CD4-positive, CD25-positive, alpha-beta regulatory T cell (primary cell): ENCODE measurements at regions not wholly inside any gene's neighbourhood (a gene's known extent, or its start where the extent isn't known, plus 50 kb on each side); places are given as distances from the start of the nearest gene placed in this dataset.
A peak's percentile ranks its signal among the peaks of the same experiment; 100 is the strongest.

Experiments
- ATAC-seq, 2 donors: fragments of 150-1000 bp; cut with Tn5 transposase; one replicate each; pipeline ENCODE4 v1.10.0; 2021; ENCODE audit warnings: low read depth in 2 of 2, moderate number of reproducible peaks in 2 of 2, moderate library complexity in 1 of 2
- DNase-seq, 3 donors: peaks; one replicate each; pipeline versions ENCODE4 v3.0.0 to v3.0.0-alpha.2; 2012 to 2022; ENCODE audit warnings: mixed read lengths in 1 of 3
- H3K27ac ChIP-seq: one replicate; pipeline ENCODE4 v1.7.0; 2013; ENCODE audit warnings: mild to moderate bottlenecking, low read length; ENCODE audit not compliant: insufficient read depth, poor library complexity, severe bottlenecking
- H3K27me3 ChIP-seq: one replicate; pipeline ENCODE4 v1.7.0; 2013; ENCODE audit warnings: low read length; ENCODE audit not compliant: control insufficient read depth, insufficient read depth
- H3K36me3 ChIP-seq: one replicate; pipeline ENCODE4 v1.7.0; 2013; ENCODE audit warnings: mild to moderate bottlenecking, low read length, moderate library complexity; ENCODE audit not compliant: control insufficient read depth, insufficient read depth
- H3K4me1 ChIP-seq: 2 replicates; pipeline ENCODE4 v1.7.0; 2013; ENCODE audit warnings: mild to moderate bottlenecking, low read length; ENCODE audit not compliant: insufficient read depth, control insufficient read depth, poor library complexity, severe bottlenecking
- H3K4me3 ChIP-seq: one replicate; pipeline ENCODE4 v1.7.0; 2013; ENCODE audit warnings: low read depth, mild to moderate bottlenecking, low read length, moderate library complexity
- H3K9me3 ChIP-seq, 2 experiments: 1 replicate in 1 of 2; 2 replicates in 1 of 2; pipeline ENCODE4 v1.7.0; 2013; ENCODE audit warnings: low read length in 2 of 2, mild to moderate bottlenecking in 1 of 2, moderate library complexity in 1 of 2; ENCODE audit not compliant: control insufficient read depth in 2 of 2
- H3K27ac Mint-ChIP-seq, 3 donors: one replicate each; pipeline ENCODE4 v1.8.0; 2020 to 2022; ENCODE audit warnings: mild to moderate bottlenecking in 3 of 3, mixed read lengths in 3 of 3, moderate library complexity in 2 of 3
- H3K27me3 Mint-ChIP-seq: one replicate; pipeline ENCODE4 v1.8.0; 2022; ENCODE audit warnings: mild to moderate bottlenecking, mixed read lengths
- H3K36me3 Mint-ChIP-seq: one replicate; pipeline ENCODE4 v1.8.0; 2020; ENCODE audit warnings: mixed read lengths
- H3K4me1 Mint-ChIP-seq, 4 donors: one replicate each; pipeline ENCODE4 v1.8.0; 2020 to 2022; ENCODE audit warnings: mixed read lengths in 4 of 4, mild to moderate bottlenecking in 1 of 4
- H3K4me3 Mint-ChIP-seq, 4 donors: one replicate each; pipeline ENCODE4 v1.8.0; 2020 to 2022; ENCODE audit warnings: mild to moderate bottlenecking in 4 of 4, mixed read lengths in 4 of 4, moderate library complexity in 3 of 4
- H3K9me3 Mint-ChIP-seq, 7 donors: one replicate each; pipeline ENCODE4 v1.8.0; 2020 to 2022; ENCODE audit warnings: mixed read lengths in 7 of 7, mild to moderate bottlenecking in 3 of 7, moderate library complexity in 2 of 7

DNA sequence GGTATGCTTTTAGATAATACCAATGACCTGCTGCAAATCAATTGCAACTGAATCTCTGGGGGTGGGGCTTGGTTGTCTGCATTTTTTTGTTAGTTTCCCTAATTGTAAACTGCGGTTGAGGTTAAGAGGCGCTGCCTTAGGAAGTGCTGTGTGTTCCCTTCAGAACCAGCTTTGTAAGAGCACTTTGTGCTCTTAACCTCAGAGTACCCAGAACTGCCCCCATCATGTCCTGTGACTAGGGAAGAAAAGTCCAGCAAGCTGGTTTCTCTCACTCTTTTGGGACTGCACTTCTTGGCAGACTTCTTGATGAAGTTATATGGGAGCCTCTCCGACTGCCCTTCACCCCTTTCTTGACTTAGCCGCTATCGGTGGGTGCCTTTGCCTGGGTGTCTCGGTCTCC is 245.5 kb upstream of the CXCR4 start:
- H3K9me3 ChIP-seq, result peaks cover 3% of the 10 kb centered on the region in 2 experiments
- no peak for DNase-seq
- H3K27ac Mint-ChIP-seq, result peak overlapping the region in 1 of 3 donors; percentile 24

DNA sequence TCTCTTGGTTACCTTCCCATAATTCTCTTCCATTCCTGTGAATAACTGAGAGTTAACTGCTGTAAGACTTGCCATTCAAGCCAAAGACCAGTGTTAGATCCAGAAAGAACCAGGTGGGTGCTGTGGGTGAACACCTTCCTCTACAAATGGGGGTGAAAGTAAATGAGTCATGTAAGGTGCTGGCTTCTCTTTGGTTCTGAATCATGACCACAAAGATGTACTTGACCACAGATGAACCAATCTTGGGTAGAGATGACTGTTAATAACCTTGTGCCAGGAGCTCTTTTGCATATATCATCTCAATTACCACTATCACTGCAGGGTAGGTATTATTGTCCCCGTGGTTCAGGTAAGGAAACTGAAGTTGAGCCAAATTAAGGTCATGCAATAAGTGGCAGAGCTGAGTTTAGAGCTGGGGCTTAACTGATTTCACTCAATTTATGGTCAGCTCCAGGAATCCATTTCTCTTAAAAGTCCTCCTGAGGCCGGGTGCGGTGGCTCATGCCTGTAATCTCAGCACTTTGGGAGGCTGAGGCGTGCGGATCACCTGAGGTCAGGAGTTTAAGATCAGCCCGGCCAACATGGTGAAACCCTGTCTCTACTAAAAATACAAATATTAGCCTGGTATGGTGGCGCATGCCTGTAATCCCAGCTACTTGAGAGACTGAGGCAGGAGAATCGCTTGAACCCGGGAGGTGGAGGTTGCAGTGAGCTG is 244.9 kb upstream of the CXCR4 start:
- H3K4me1 ChIP-seq, result peaks cover 6% of the 10 kb centered on the region
- H3K9me3 ChIP-seq, result peaks cover 2 to 3% of the 10 kb centered on the region in 2 experiments
- Mint-ChIP-seq H3K4me1 (peaks cover 5 to 20% (median 13%) of the 10 kb centered on the region in 4 donors), H3K4me3 (no peak overlapping the region), H3K27ac (peak overlapping the region in 2 of 3 donors; percentile 12 to 47), H3K27me3 (peaks cover 48% of the 10 kb centered on the region), H3K9me3 (peaks cover 0 to 4% (median 0%) of the 10 kb centered on the region in 7 donors), H3K36me3 (no peaks in the 10 kb centered on the region)
- DNase-seq (peak in 1 of 3 donors; percentile 71), ATAC-seq (peak; percentile 86 to 87)
- no peaks in the 10 kb centered on the region for H3K36me3 ChIP-seq
- no peak overlapping the region for H3K27ac ChIP-seq
- peaks cover 4% of the 10 kb centered on the region for H3K27me3 ChIP-seq
- H3K4me3 ChIP-seq, result no peak overlapping the region

More for the DNA sequence above, 245.5 kb upstream of the CXCR4 start:
- Histone ChIP-seq H3K27me3 (peaks cover 8% of the 10 kb centered on the region), H3K4me3 (no peak overlapping the region), H3K27ac (no peak overlapping the region), H3K36me3 (no peaks in the 10 kb centered on the region), H3K4me1 (peaks cover 6% of the 10 kb centered on the region)
- peaks cover 0 to 6% (median 0%) of the 10 kb centered on the region in 7 donors for H3K9me3 Mint-ChIP-seq
- no peaks in the 10 kb centered on the region for H3K36me3 Mint-ChIP-seq
- peaks cover 49% of the 10 kb centered on the region for H3K27me3 Mint-ChIP-seq
- H3K4me1 Mint-ChIP-seq, result peaks cover 5 to 20% (median 13%) of the 10 kb centered on the region in 4 donors
- no peak overlapping the region for H3K4me3 Mint-ChIP-seq
- ATAC-seq, result no peak

DNA sequence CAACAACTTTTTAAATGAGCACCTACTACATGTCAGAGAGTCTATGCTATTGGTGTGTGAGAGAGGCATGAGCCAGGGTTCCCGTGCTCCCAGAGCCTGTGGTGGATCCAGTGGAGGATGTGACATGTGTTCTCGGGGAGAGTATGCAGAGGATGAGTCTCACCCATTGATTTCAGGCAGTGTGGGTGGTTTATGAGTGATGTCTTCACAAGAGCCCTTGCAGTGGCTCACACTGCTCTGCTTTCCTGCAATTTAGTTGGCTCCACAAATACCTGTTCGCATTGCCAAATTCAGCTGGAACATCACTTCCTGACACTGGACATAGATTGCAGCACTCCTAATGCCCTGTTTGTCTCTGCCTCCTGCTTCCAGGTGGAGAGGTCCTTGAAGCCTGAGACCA is 243.6 kb upstream of the CXCR4 start:
- ATAC-seq, result no peak
- Histone ChIP-seq H3K27ac (no peak overlapping the region), H3K27me3 (peaks cover 4% of the 10 kb centered on the region), H3K36me3 (no peaks in the 10 kb centered on the region), H3K4me3 (no peak overlapping the region), H3K9me3 (no peaks in the 10 kb centered on the region), H3K4me1 (peaks cover 6% of the 10 kb centered on the region)
- Mint-ChIP-seq H3K9me3 (no peaks in the 10 kb centered on the region), H3K36me3 (no peaks in the 10 kb centered on the region), H3K27ac (no peak overlapping the region), H3K4me1 (peaks cover 5 to 20% (median 13%) of the 10 kb centered on the region in 4 donors), H3K27me3 (peaks cover 46% of the 10 kb centered on the region), H3K4me3 (no peak overlapping the region)
- no peak for DNase-seq

DNA sequence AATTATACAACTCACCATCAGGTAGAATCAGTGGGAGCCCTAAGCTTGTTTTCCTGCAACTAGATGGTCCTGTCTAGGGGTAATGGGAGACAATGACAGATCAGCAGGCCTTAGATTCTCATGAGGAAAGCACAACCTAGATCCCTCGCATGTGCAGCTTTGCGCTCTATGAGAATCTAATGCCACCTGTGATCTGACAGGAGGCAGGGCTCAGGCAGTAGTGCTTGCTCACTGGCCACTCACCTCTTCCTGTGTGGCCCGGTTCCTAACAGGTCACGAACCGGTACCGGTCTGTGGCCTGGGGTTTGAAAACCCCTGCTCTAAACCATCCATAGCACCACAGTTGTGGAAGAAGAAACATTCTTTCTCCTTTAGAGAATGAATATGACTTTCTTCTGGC is 242.8 kb upstream of the CXCR4 start:
- Mint-ChIP-seq H3K27me3 (peaks cover 49% of the 10 kb centered on the region), H3K36me3 (no peaks in the 10 kb centered on the region), H3K4me1 (peaks cover 5 to 24% (median 13%) of the 10 kb centered on the region in 4 donors), H3K27ac (peak overlapping the region in 1 of 3 donors; percentile 20), H3K9me3 (no peaks in the 10 kb centered on the region), H3K4me3 (no peak overlapping the region)
- H3K9me3 ChIP-seq, result no peaks in the 10 kb centered on the region
- H3K36me3 ChIP-seq, result no peaks in the 10 kb centered on the region
- H3K27ac ChIP-seq, result no peak overlapping the region
- ATAC-seq, result no peak
- DNase-seq, result no peak
- no peak overlapping the region for H3K4me3 ChIP-seq
- H3K27me3 ChIP-seq, result peaks cover 4% of the 10 kb centered on the region
- peaks cover 6% of the 10 kb centered on the region for H3K4me1 ChIP-seq

DNA sequence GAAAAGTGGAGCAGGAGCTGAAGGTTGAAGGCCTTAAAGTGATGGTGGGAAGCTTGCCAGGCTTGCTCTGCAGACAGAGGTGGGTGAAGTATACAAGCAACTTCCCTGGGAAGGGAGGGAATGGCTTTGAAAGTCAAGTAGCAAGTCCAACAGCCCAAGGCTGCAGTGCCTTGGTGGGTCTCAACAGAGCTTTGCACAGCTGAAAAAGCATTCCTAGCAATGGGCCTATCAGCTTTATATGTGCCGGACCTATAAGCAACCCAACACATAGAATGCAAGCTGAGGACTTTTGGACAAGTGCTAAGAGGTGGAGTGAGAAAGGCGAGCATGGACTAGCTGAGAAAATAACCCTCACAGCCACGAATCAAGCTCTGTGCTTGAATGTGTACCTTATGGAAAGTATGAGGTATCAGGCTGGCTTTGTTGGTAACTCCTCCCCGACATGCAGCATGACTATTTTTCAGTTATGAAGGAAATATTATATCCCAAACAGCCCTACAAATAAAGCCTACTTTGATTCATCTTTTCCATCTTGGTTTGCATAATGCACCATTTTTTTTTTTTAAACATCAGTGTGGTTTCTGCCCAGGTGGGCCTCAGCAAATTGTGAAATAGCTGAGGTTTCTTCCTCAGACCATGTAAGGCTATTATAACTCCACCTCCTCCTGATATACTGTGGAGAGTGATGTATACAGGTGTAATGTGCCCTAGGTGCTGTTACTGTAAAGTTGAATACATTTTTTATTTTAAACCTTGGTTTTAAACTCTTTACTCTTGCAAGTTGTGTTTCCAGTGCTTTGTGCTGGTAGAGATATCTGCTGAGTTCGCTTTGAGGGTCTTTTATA is 241.4 kb upstream of the CXCR4 start:
- Histone ChIP-seq H3K4me3 (no peak overlapping the region), H3K4me1 (peaks cover 6% of the 10 kb centered on the region), H3K27me3 (peaks cover 2% of the 10 kb centered on the region), H3K27ac (no peak overlapping the region), H3K36me3 (no peaks in the 10 kb centered on the region), H3K9me3 (no peaks in the 10 kb centered on the region)
- Mint-ChIP-seq H3K4me1 (peaks cover 5 to 25% (median 14%) of the 10 kb centered on the region in 4 donors), H3K4me3 (no peak overlapping the region), H3K27ac (peak overlapping the region in 1 of 3 donors; percentile 33), H3K9me3 (peaks cover 0 to 1% (median 0%) of the 10 kb centered on the region in 7 donors), H3K27me3 (peaks cover 46% of the 10 kb centered on the region), H3K36me3 (no peaks in the 10 kb centered on the region)
- no peak for DNase-seq
- ATAC-seq, result no peak

DNA sequence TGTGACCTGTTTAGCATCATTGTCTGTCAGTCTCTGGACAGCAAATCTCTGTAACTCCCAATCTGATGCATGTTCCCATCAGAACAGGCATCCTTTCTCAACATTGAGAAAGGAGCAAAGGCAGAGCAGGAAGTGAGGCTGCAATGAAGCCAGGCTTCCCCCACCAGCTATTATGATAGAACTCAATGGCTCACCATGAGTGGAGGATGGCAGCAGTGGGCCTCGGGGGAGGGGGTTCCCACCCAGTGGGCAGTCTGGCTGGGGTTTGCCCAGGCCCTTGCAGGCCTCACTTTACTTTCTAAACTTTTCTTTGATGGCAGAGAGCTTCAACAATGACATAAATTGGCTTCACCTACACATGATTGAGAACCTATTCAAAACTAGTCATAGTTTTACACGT is 240.6 kb upstream of the CXCR4 start:
- Histone ChIP-seq H3K4me1 (peaks cover 6% of the 10 kb centered on the region), H3K4me3 (no peak overlapping the region), H3K27ac (no peak overlapping the region), H3K27me3 (no peaks in the 10 kb centered on the region), H3K36me3 (no peaks in the 10 kb centered on the region), H3K9me3 (no peaks in the 10 kb centered on the region)
- H3K4me1 Mint-ChIP-seq, result peaks cover 5 to 23% (median 13%) of the 10 kb centered on the region in 4 donors
- DNase-seq (no peak), ATAC-seq (no peak)
- no peaks in the 10 kb centered on the region for H3K36me3 Mint-ChIP-seq
- H3K9me3 Mint-ChIP-seq, result peaks cover 0 to 1% (median 0%) of the 10 kb centered on the region in 7 donors
- H3K4me3 Mint-ChIP-seq, result no peak overlapping the region
- peak overlapping the region in 1 of 3 donors; percentile 33 for H3K27ac Mint-ChIP-seq
- peaks cover 39% of the 10 kb centered on the region for H3K27me3 Mint-ChIP-seq

DNA sequence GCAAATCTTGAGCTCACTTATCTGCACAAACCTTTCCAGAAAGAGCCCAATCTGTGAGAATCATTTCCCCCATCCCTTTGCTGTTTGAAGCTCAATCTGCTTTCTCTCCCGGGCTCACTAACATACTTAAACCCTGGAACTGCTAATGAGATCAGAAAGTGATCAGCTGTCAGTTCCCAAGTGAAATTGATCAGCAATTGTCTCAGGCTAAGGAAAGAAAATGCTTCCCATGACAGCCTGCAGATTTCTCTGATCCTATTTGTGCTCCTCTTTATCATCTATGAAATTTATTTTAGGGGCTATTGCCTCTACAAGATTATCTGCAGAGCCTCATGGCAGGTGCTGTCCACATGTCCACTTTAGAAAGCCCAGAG is 239.0 kb upstream of the CXCR4 start:
- no peaks in the 10 kb centered on the region for H3K4me1 ChIP-seq
- H3K27ac Mint-ChIP-seq, result peak overlapping the region in 1 of 3 donors; percentile 62
- H3K4me3 ChIP-seq, result no peak overlapping the region
- no peaks in the 10 kb centered on the region for H3K36me3 Mint-ChIP-seq
- DNase-seq, result no peak
- H3K36me3 ChIP-seq, result no peaks in the 10 kb centered on the region
- no peak overlapping the region for H3K27ac ChIP-seq
- peaks cover 30% of the 10 kb centered on the region for H3K27me3 Mint-ChIP-seq
- H3K27me3 ChIP-seq, result no peaks in the 10 kb centered on the region
- peaks cover 0 to 9% (median 5%) of the 10 kb centered on the region in 4 donors for H3K4me1 Mint-ChIP-seq
- H3K4me3 Mint-ChIP-seq, result no peak overlapping the region
- H3K9me3 ChIP-seq, result no peaks in the 10 kb centered on the region
- H3K9me3 Mint-ChIP-seq, result peaks cover 0 to 1% (median 0%) of the 10 kb centered on the region in 7 donors
- ATAC-seq, result no peak
